DND-41 (cell line): ENCODE measurements at regions not wholly inside any gene's neighbourhood (a gene's known extent, or its start where the extent isn't known, plus 50 kb on each side); places are given as distances from the start of the nearest gene placed in this dataset.
"Not testable (repeated sequence)": the region's sequence is repeated elsewhere in the genome, so short reads cannot be mapped to it uniquely, and the experiment has no call there.

ENCODE experiments used
- EZH2 ChIP-seq: IDR thresholded peaks from 3 replicates; pipeline ENCODE4 v1.6.1; 2012; ENCODE audit warnings: borderline replicate concordance, low read depth, mild to moderate bottlenecking, moderate library complexity, low read length, inconsistent platforms; ENCODE audit not compliant: severe bottlenecking
- TF ChIP-seq, protein P1 (sequence below): IDR thresholded peaks from 2 replicates; pipeline ENCODE4 v1.5.1; 2012; ENCODE audit warnings: borderline replicate concordance, low read length, moderate library complexity, mild to moderate bottlenecking; ENCODE audit not compliant: poor library complexity, severe bottlenecking; ENCODE audit errors: extremely low read depth

DNA sequence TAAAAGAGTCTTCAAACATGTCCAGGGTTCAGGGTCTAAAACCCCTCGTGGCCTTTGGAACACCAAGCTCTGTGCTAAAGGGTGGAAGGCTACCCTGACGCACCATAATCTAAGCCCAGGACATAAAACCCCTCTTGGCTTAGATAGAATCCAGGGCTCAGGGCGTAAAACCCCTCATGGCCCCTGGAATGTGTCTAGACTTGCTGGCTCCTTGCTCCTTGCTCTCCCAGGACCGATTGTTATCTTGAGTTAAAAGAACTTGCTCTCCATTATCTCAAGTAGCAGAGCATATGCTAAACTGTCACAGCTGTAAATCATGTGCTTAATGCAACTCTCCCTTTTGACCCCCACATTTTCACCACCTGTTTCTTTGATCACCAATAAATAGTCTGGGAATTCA, 758.1 kb upstream of the SLC8A1 start:
- TF ChIP-seq, protein P1, sequence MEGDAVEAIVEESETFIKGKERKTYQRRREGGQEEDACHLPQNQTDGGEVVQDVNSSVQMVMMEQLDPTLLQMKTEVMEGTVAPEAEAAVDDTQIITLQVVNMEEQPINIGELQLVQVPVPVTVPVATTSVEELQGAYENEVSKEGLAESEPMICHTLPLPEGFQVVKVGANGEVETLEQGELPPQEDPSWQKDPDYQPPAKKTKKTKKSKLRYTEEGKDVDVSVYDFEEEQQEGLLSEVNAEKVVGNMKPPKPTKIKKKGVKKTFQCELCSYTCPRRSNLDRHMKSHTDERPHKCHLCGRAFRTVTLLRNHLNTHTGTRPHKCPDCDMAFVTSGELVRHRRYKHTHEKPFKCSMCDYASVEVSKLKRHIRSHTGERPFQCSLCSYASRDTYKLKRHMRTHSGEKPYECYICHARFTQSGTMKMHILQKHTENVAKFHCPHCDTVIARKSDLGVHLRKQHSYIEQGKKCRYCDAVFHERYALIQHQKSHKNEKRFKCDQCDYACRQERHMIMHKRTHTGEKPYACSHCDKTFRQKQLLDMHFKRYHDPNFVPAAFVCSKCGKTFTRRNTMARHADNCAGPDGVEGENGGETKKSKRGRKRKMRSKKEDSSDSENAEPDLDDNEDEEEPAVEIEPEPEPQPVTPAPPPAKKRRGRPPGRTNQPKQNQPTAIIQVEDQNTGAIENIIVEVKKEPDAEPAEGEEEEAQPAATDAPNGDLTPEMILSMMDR = not testable (repeated sequence)
- not testable (repeated sequence) for TF ChIP-seq EZH2
